GM18502 (cell line): ENCODE measurements at regions not wholly inside any gene's neighbourhood (a gene's known extent, or its start where the extent isn't known, plus 50 kb on each side); places are given as distances from the start of the nearest gene placed in this dataset.
"Not testable (repeated sequence)": the region's sequence is repeated elsewhere in the genome, so short reads cannot be mapped to it uniquely, and the experiment has no call there.

ENCODE experiments used
- ATAC-seq: cut with Tn5 transposase; IDR thresholded peaks from one replicate; pipeline ENCODE4 v1.9.1; 2021; ENCODE audit warnings: mild to moderate bottlenecking; ENCODE audit not compliant: unreplicated experiment, poor library complexity

DNA sequence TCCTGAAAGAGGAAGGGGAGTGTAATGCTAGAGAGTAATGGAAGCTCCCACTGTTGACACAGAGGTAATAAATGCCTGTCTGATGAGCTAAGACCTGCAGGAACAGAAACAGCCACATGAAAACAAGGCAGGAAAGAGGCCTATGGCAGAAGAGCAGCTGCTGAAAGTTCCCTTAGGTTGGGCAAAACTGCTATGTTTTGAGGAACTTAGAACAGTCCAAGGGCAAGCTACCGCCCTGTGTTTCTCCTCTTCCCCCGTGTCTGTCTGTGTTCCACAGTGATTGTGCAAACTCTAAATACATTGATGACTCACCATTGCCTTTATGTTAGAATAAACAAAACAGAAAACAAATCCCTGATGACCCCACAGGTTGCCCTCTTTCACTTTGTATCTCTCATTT, 516.6 kb downstream of the GOLGA6L6 start:
- not testable (repeated sequence) for ATAC-seq

DNA sequence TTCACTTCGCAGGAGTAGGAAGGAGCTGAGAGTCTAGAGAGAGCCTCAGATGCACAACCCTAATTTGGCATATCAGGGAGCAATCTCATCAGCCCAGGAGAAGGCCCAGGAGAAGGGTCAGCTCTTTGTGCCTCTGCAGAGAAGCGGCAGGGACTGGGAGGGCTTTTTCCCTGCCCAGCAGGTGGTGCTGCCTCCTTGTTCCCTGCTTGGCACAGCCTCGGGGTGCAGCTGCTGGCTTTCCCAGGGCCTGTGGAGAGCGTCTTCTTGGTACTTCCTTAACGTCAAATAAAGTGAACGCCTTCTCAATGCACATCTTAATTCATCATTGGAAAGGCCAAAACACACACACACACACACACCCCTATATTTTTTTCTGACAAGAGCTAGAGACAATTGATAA, 519.3 kb downstream of the GOLGA6L6 start:
- not testable (repeated sequence) for ATAC-seq

DNA sequence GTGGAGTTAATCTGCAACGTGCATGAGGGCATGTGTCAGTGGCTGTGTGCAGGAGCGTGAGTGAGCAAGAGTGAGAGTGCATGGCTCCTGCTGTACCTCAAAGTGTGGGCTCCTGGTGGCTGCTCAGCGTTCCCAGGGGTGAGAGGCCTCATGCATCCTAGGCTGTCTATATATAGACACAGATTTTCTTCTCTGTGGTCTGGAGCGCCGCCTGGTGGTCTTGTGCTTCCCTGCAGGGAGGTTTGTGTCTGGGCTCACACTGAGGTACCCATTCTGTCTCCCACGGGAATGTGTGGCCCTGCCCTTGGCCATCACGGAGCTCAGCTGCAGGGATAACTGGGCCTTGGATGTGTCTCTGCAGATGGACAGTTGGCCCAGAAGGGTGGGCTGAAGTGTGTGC, 520.2 kb downstream of the GOLGA6L6 start:
- ATAC-seq: not testable (repeated sequence)

DNA sequence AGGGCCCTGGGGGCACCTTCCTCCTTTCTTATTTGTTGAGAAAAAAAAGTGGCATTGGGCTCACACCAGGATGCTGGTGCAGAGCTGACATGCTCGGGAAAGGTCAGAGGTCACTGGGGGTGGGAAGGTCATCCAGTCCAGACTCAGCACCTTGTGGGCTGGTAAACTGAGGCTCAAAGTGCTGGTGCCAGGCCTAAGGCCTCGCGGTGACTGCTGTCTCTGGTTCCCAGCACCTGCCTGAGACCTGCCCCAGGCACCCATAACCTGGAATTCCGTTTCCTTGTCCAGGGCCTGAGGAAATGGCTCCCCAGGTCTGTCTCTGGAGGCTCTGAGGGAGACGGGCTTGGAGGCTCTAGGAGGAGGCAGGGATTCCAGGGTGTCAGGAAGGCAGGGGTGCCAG, 521.0 kb downstream of the GOLGA6L6 start:
- ATAC-seq: not testable (repeated sequence)

DNA sequence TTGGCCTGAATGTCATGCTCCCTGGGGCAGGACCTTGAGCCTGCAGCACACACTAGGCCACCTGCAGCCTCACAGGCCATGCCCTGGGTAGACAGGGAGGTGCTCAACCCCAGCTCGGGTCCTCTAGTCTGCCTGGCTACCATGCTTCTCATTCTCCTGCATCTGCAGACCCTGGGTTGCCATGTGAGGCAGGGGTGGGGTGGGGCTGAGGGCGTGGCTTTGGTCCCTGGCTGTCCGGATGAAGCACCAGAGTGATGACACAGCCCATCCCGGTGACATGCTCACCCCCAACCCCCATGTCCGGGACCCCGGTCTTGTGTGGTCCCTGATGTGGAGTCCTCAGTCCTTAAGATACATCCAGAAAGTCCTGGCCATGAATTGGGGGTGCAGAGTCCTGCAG, 521.8 kb downstream of the GOLGA6L6 start:
- ATAC-seq: not testable (repeated sequence)

DNA sequence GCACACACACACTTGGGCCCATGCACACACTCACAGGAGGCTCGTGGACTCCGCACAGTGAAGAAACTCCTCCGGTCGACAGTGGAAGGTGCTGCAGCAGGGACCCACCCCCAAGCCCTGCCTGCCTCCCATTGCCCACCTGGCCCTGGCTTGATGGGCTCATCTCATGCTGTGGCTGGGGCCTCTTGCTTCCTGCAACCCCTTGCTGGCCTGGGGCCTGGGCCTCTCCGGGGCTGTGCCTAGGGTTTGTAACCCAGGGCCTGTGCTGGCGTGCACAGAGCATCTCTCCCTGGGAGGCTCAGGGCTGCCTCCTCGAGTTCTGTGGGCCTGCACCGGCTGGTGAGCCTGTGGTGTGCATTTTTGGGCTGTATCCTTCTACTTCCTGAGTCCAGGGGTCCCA, 524.0 kb downstream of the GOLGA6L6 start:
- not testable (repeated sequence) for ATAC-seq

DNA sequence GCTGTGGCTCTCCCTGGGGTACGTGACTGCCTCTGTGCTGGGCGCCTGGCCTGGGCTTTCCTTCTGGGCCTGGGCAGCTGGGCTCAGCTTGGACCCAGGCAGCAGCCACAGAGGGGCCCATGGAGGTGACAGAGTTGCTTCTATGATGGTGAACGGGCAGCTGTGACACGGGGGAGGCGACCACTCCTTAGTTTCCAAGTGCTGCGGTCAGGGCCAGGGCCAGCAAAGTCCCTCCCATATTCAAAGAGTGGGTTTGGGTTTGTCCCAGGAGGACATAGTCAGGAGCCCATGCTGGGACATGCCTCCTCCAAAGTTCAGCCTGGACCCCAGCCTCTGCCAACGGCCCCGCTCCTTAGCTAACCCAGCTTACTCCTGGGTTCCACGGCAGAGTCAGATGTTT, 524.7 kb downstream of the GOLGA6L6 start:
- not testable (repeated sequence) for ATAC-seq

DNA sequence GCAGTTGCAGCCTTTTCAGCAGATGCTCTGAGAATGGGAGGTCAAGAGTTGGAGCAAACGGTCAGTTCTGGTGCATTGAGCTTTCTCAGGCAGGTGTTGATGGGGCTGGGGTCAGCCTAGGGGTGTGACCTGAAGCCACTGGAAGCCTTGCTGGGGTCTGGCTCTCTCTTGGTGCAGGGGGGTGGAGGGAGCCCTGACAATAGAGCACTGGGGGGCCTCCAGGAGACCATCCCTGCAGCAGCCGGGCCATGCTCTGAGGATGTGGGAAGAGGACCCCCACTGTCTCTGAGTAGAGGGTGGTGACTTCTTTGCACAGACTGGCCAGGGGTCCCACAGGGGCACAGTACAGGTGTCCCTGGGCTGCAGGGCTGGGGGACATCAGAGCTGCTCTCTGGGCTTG, 528.8 kb downstream of the GOLGA6L6 start:
- not testable (repeated sequence) for ATAC-seq

DNA sequence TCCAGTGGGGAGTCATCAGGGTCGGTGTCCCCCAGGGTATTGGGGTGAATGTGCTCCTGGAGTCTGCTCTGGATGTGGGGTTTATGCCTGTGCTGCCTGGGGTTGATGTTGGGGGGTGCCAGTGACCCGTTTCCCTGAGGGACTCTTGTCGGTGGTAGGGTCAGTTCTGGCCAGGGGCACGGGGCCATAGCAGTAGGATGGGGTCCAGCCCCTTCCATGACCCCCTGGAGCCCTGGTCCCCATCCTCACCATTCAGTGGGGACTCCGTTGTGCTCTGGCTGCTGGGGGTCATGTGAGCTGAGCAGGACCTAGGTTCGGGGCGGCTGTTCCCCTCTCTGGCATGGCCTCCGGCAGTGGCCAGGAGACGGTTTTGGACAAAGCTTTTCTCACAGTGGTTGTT, 530.8 kb downstream of the GOLGA6L6 start:
- ATAC-seq: not testable (repeated sequence)

DNA sequence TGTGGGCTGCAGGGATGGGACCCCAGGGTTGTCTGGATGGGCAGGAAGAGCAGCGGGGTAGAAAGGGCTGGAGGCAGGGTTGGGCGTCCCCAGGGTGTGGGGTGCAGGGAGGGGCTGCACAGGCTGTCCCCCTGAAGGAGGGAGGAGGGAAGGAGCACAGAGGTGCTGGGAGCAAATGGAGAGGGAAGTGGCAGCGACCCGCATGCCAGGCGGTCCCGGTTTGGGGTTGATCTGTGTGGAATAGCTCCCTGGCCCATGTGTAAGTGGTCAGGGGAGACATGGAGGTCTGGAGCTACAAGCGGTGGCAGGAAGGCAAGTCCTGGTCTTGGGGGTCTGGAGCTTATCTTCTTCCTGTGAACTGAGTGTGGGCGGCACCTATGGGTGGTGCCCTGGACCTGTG, 532.0 kb downstream of the GOLGA6L6 start:
- ATAC-seq: not testable (repeated sequence)

DNA sequence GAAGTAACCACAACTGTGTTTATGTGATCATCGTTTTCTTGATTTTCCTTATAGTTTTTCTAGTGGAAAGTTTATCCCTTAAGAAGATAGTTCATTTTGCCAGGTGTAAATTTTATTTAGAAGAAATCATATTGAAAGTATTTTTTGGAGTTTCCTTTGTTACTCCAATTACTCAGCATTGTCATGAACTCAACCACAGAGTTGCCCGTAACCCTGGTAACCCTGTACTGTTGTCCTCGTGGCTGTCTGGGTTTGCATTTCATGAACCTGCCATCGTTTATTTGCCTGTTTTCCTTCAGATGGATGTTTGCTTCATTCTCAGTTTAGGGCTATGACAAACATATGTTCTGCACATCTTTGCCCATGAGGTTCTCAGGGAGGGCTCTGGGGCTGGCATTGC, 534.3 kb downstream of the GOLGA6L6 start:
- not testable (repeated sequence) for ATAC-seq

DNA sequence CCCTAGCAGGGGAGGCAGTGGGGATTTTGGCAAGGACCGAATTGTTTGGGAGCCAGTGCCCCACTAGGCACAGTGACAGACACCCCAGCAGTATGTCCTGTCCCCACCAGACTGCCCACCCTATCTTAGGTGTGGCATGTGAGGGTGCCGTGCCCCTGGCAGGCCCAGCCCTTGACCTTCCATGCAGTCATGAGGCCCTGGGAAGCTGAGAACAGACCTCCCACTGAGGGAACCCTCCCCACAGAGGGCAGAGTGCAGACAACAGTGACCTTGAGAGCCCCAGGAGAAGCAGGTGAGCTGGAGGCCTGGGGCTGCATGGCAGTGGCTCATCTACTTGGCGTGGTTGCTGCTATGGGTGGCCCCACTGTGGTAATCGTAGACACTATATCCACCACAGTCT, 538.1 kb downstream of the GOLGA6L6 start:
- ATAC-seq: not testable (repeated sequence)

DNA sequence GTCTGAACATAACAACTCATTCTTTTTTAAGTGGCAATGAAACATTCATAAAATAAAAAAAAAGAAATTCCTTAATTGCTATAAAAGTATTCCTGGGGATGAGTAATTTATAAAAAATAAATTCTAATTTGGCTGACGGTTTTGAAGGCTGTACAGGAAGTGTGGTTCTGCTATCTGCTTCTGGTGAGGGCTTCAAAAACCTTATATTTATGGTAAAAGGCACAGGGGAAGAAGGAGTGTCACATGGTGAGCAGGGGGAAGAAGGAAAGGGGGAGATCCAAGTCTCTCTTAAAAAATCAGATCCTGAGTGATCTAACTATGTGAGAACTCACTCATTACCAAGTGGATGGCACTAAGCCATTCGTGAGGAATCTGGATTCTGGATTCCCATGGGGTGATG, 539.0 kb downstream of the GOLGA6L6 start:
- not testable (repeated sequence) for ATAC-seq

DNA sequence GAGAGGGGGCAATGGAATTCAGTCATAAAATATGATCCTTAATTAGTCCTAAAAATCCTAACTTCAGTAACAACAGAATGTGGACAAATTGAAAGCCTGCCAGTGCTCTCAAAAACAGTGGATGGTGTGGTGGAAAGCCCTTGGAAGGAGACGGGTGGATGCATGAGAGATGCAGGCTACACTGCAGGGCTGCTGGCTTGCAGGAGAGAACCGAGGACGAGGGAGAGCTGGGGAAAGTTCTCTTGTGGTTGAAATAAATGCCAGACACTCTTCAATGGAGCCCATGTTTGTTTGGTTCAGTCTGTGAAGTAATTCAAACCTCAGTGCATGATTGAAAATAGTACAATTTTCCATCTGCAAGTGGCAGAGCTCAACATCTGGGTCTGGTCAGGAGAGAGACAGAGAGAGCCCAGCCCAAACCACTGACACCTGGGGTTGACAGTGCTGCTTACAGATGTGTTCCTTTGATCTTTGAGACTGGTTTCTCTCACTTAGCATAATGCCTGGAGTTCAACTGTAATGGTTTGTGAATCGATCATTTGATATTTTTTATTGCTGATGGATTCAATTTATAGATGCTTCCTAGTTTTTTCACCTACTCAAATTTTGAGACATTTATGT, 544.9 kb downstream of the GOLGA6L6 start:
- not testable (repeated sequence) for ATAC-seq

DNA sequence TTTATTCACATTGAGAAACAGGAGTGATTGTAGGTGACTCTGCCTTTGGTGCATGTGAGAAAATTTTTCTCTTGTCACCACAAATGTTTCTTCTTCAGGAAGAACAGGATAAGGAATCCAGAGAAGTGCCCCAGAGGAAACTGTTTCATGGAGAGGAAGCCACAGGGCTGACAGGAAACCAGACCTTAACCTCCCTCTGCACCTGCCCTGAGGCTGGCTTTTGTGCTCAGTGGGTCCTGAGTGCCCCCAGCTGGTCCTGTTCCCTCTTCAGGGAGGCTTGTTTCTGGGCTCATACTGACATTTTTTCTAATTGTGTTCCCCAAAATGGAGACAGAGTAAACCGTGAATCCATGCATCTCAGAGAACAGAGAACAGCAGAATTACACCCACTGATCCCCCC, 546.3 kb downstream of the GOLGA6L6 start:
- ATAC-seq: not testable (repeated sequence)

DNA sequence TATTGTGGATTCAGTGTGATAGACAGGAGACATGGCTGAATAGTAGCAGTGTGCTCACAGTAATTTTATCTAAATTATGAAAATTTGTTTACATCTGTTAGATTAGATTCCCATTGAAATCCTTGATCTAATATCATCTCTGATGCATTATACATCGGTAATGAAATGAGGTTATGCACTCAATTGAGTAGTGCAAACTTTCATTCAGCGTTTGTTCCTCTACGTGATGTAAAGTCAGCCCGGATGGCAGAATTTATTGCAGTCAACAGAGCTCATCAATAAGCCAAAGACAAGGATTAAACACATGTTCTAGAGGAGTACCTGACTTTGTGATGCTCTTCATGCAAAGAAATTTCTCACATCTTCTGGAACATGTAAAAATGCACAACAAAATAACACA, 549.2 kb downstream of the GOLGA6L6 start:
- no peak for ATAC-seq

DNA sequence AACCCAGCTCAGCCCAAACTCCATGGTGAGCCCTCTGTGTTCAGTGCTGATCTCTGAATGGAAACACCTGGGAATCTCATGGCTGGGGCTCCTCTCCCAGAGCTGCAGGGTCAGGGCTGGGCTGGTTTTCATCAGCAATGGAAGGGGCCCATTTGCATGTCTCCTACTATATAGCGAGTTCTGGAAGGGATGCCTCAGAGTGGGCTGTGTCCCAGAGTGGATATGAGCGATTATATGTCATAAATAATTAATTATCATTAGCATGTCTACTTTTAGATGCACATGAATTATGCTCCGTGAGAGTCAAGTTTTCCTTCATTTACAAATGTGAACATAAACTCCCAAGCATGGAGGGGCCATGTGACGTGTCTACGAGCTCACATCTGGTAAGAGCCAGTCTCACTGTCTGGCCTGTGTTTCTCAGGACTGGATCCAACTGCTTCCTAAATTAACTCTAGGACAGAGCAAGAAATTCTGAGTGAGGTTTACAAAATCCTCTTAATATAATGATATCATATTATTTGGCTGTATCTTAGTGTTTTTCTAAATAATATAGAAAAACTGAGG, 553.4 kb downstream of the GOLGA6L6 start:
- no peak for ATAC-seq

DNA sequence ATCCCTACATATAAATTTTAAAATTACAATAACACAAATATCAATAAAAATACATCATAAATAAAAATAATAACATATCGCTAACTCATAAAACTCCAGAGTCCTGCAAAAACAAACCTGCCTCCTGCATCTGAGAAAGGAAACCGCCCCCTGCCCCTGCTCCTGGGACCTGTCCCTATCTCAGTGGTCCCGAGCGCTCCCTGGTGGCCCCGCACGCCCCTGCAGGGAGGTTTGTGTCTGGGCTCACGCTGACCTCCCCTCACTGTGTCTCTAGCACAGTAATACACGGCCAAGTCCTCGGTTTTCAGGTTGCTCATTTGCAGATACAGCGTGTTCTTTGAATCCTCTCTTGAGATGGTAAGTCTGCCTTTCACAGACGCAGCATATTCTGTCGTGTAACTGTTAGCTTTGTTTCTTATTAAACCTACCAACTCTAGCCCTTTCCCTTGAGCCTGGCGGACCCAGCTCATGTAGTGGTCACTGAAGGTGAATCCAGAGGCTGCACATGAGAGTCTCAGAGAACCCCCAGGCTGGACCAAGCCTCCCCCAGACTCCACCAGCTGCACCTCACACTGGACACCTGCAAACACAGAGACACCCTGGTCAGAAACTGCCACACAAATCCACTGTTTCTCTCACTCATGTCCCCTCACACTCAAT, 554.1 kb downstream of the GOLGA6L6 start:
- no peak for ATAC-seq

DNA sequence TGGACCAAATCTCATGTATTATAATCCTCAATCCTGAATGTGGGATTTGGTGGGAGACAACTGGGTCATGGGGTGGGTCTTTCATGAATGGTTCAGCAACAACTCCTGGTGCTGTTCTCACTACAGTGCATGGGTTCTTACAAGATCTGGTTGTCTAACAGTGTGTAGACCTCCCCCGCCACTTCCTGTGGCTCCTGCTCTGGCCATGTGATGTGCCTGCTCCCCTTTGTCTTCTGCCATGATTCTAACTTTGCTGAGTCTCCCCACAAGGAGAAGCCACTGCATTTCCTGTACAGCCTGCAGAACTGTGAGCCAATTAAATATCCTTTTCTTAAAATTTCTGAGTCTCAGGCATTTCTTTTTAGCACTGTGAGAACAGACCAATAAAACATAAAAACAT, 557.5 kb downstream of the GOLGA6L6 start:
- no peak for ATAC-seq

DNA sequence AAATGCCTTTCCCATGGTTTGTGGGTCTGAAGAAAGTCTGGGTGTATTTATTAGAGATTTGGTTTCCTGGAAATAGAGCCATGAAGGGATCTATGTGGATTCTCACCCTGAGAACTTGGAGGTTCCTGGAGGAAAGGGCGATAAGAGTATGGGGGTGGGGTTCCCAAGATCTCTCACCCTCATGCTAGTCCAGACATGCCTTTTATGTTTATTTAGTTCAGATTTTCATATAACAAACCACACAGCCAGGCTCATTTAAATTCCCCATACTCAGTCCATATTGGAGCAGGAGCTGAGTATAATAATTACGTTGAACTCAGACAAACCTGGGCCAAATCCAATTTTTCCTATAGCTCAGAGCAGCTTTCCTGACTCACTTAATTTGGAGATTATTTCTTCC, 566.6 kb downstream of the GOLGA6L6 start:
- no peak for ATAC-seq

DNA sequence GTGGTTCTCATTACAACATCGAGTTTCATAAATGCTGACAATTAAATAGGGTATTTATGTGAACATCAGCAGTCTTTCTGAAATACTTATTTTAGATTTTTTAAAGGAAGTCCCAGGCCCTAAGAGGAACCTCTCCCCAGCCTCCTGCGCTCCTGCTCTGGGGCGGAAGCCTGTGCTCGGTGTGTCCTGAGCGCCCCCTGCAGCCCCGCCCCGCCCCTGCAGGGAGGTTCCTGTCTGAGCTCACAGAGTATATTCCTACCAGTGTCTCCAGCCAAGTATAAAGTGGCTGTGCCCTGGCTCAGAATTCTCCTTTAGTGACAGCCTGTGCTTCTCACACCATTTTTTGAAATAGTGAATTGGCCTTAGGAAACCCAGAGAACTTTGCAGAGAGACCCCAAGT, 567.9 kb downstream of the GOLGA6L6 start:
- ATAC-seq: no peak

DNA sequence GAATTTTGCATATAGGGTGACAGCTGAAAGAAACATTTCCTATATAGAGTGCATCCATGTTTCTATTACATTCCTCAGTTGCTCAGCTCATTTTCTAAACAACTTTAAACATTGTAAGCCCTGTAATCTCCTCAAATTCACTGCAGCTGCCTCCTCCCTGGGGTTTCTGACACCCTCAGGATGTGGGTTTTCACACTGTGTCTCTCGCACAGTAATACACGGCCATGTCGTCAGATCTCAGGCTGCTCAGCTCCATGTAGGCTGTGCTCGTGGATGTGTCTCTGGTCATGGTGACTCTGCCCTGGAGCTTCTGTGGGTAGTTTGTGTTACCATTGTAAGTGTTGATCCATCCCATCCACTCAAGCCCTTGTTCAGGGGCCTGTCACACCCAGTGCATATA, 569.0 kb downstream of the GOLGA6L6 start:
- not testable (repeated sequence) for ATAC-seq
